Ishikawa (cell line): ENCODE measurements at regions not wholly inside any gene's neighbourhood (a gene's known extent, or its start where the extent isn't known, plus 50 kb on each side); places are given as distances from the start of the nearest gene placed in this dataset.

Experiments
- CREB1 ChIP-seq: IDR thresholded peaks from 2 replicates; pipeline ENCODE4 v1.6.1; 2012; ENCODE audit warnings: low read depth
- REST ChIP-seq: IDR thresholded peaks from 2 replicates; pipeline ENCODE4 v1.6.1; 2012; ENCODE audit warnings: low read depth, mild to moderate bottlenecking
- TAF1 ChIP-seq: IDR thresholded peaks from 2 replicates; pipeline ENCODE4 v1.6.1; 2012; ENCODE audit warnings: low read depth, mild to moderate bottlenecking
- TEAD4 ChIP-seq: IDR thresholded peaks from 2 replicates; pipeline ENCODE4 v1.6.1; 2012

- no peak for TF ChIP-seq TAF1
- no peak for TF ChIP-seq CREB1
- TF ChIP-seq REST: no peak
- TF ChIP-seq TEAD4: no peak
These were observed 2413.8 kb upstream of the RAG2 start for GRCh38 chr11:39011797-39012196.
